GM18502 (cell line): ENCODE measurements at regions not wholly inside any gene's neighbourhood (a gene's known extent, or its start where the extent isn't known, plus 50 kb on each side); places are given as distances from the start of the nearest gene placed in this dataset.
"Not testable (repeated sequence)": the region's sequence is repeated elsewhere in the genome, so short reads cannot be mapped to it uniquely, and the experiment has no call there.

Experiments
- ATAC-seq: cut with Tn5 transposase; IDR thresholded peaks from one replicate; pipeline ENCODE4 v1.9.1; 2021; ENCODE audit warnings: mild to moderate bottlenecking; ENCODE audit not compliant: unreplicated experiment, poor library complexity

GRCh38 chr9:32045513-32045912 lies 338.9 kb upstream of the ACO1 start:
- no peak for ATAC-seq

GRCh38 chr9:32067261-32067660 lies 317.2 kb upstream of the ACO1 start:
- no peak for ATAC-seq

- no peak for ATAC-seq
These were observed 315.2 kb upstream of the ACO1 start for GRCh38 chr9:32069169-32069813.

GRCh38 chr9:32069969-32070368 lies 314.5 kb upstream of the ACO1 start:
- no peak for ATAC-seq

GRCh38 chr9:32072570-32072969 lies 311.9 kb upstream of the ACO1 start:
- ATAC-seq, result no peak

- ATAC-seq, result no peak
These were observed 292.4 kb upstream of the ACO1 start for GRCh38 chr9:32092031-32092430.

GRCh38 chr9:32117291-32117690 lies 267.2 kb upstream of the ACO1 start:
- no peak for ATAC-seq

GRCh38 chr9:32128546-32128945 lies 255.9 kb upstream of the ACO1 start:
- no peak for ATAC-seq

GRCh38 chr9:32130709-32131108 lies 253.7 kb upstream of the ACO1 start:
- not testable (repeated sequence) for ATAC-seq

GRCh38 chr9:32136700-32137339 lies 247.6 kb upstream of the ACO1 start:
- ATAC-seq, result no peak

- ATAC-seq, result no peak
These were observed 242.4 kb upstream of the ACO1 start for GRCh38 chr9:32142074-32142473.

GRCh38 chr9:32148553-32148952 lies 235.9 kb upstream of the ACO1 start:
- not testable (repeated sequence) for ATAC-seq

GRCh38 chr9:32161209-32161608 lies 223.2 kb upstream of the ACO1 start:
- ATAC-seq, result peak; percentile 16

GRCh38 chr9:32161720-32162119 lies 222.7 kb upstream of the ACO1 start:
- ATAC-seq, result peak; percentile 94

GRCh38 chr9:32166316-32166715 lies 218.1 kb upstream of the ACO1 start:
- not testable (repeated sequence) for ATAC-seq

- ATAC-seq, result no peak
These were observed 213.1 kb upstream of the ACO1 start for GRCh38 chr9:32171339-32171738.

- ATAC-seq, result no peak
These were observed 212.2 kb upstream of the ACO1 start for GRCh38 chr9:32172256-32172655.

GRCh38 chr9:32177396-32177795 lies 207.0 kb upstream of the ACO1 start:
- ATAC-seq, result no peak

GRCh38 chr9:32180597-32180996 lies 203.8 kb upstream of the ACO1 start:
- no peak for ATAC-seq

GRCh38 chr9:32200241-32200640 lies 184.2 kb upstream of the ACO1 start:
- no peak for ATAC-seq

- no peak for ATAC-seq
These were observed 183.5 kb upstream of the ACO1 start for GRCh38 chr9:32200896-32201295.

- not testable (repeated sequence) for ATAC-seq
These were observed 175.3 kb upstream of the ACO1 start for GRCh38 chr9:32209164-32209563.
